BLaER1 treated with 17β-estradiol and CSF1 and Interleukin-3, amounts not matched to agents 10 nM and 100 nM (cell line): ENCODE measurements at regions not wholly inside any gene's neighbourhood (a gene's known extent, or its start where the extent isn't known, plus 50 kb on each side); places are given as distances from the start of the nearest gene placed in this dataset.
"Not testable (repeated sequence)": the region's sequence is repeated elsewhere in the genome, so short reads cannot be mapped to it uniquely, and the experiment has no call there.

ENCODE experiments used
- H3K27ac ChIP-seq, 11 experiments: shearing (Covaris generic); formaldehyde crosslinking; 2 replicates each; pipeline ENCODE4 v1.8.1; 2022
- H3K27me3 ChIP-seq, 11 experiments: shearing (Covaris generic); formaldehyde crosslinking; 2 replicates each; pipeline ENCODE4 v1.8.1; 2022
- H3K36me3 ChIP-seq, 11 experiments: shearing (Covaris generic); formaldehyde crosslinking; 2 replicates each; pipeline ENCODE4 v1.8.1; 2022
- H3K4me1 ChIP-seq, 10 experiments: shearing (Covaris generic); formaldehyde crosslinking; 2 replicates each; pipeline ENCODE4 v1.8.1; 2022
- H3K4me2 ChIP-seq, 11 experiments: shearing (Covaris generic); formaldehyde crosslinking; 2 replicates each; pipeline ENCODE4 v1.8.1; 2022
- H3K4me3 ChIP-seq, 10 experiments: shearing (Covaris generic); formaldehyde crosslinking; 2 replicates each; pipeline ENCODE4 v1.8.1; 2022
- H3K9ac ChIP-seq, 11 experiments: shearing (Covaris generic); formaldehyde crosslinking; 2 replicates each; pipeline ENCODE4 v1.8.1; 2022
- H3K9me3 ChIP-seq, 11 experiments: shearing (Covaris generic); formaldehyde crosslinking; replicated peaks in 1 of 11; 2 replicates each; pipeline ENCODE4 v1.8.1; 2022
- H4K20me1 ChIP-seq, 11 experiments: shearing (Covaris generic); formaldehyde crosslinking; 2 replicates each; pipeline ENCODE4 v1.8.1; 2022
- Cebpa-rat ChIP-seq, 11 experiments: shearing (Covaris generic); IDR thresholded peaks; 2 replicates each; pipeline ENCODE4 v1.8.1; 2022

DNA sequence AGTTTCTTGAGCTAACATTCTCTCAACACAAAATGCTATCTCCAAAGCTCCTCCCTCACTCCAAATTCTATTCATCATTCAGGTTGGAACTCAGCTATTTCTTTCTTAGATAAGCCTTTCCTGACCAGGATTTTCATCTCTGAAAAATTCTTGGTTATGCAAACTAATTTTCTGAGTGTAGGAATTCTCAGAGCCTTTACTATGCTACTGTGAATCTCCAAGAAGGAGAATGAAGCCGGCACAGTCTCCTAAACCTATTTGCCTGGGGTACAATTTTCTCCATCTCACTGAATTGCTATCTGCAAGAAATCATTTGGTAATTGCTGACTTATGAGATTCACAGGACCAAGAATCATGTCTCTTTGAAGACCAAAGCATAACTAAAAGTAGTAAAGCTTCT is 325.9 kb upstream of the ESRRG start:
- Histone ChIP-seq H4K20me1 (no peaks in the 10 kb centered on the region), H3K27ac (no peak overlapping the region), H3K4me1 (peaks cover 0 to 4% (median 0%) of the 10 kb centered on the region in 10 experiments; a peak in 3 of 20 replicates), H3K27me3 (no peaks in the 10 kb centered on the region), H3K4me2 (no peak overlapping the region), H3K9me3 (no peaks in the 10 kb centered on the region), H3K9ac (no peak overlapping the region), H3K36me3 (no peaks in the 10 kb centered on the region), H3K4me3 (no peak overlapping the region)
- no peak for TF ChIP-seq Cebpa-rat (IDR thresholded peaks at IDR 0.05)

DNA sequence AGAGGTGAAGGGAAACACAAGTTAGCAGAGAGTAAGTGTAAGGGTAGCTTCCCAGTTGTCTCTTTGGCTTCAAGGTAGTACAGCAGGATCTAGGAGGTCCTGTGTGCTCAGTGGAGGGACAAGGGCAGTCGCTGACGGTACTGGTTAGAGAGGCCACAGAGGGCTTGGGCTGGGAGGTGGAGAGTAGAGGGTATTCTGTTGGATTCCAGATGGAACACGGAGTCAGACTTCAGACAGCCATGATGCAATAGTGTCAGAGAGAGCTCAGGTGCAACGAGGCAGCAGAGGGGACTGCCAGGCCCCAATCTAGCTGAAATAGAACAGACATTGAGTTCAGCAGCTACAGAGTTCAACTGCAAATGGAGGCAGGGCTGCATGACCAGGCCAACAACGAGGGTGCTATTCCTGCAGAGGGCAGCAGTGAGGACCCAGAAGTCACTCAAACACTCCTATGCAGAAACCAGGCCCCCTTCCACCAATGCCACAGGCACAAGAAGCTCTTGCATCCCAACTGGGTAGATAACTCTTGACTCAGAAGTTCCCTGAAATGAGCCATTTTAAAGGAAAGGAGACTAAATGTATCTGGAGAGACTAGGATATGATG is 325.0 kb upstream of the ESRRG start:
- no peak overlapping the region for H3K4me2 ChIP-seq
- H3K4me1 ChIP-seq, result peaks cover under 1 to 11% (median 5%) of the 10 kb centered on the region in 10 experiments
- H3K9ac ChIP-seq, result no peak overlapping the region
- no peaks in the 10 kb centered on the region for H4K20me1 ChIP-seq
- peak in 2 of 11 experiments; percentile 17 to 26; a peak in 1 of 22 replicates for TF ChIP-seq Cebpa-rat (IDR thresholded peaks at IDR 0.05)
- no peaks in the 10 kb centered on the region for H3K9me3 ChIP-seq
- no peaks in the 10 kb centered on the region for H3K27me3 ChIP-seq
- H3K4me3 ChIP-seq, result no peak overlapping the region
- no peak overlapping the region for H3K27ac ChIP-seq
- H3K36me3 ChIP-seq, result no peaks in the 10 kb centered on the region

DNA sequence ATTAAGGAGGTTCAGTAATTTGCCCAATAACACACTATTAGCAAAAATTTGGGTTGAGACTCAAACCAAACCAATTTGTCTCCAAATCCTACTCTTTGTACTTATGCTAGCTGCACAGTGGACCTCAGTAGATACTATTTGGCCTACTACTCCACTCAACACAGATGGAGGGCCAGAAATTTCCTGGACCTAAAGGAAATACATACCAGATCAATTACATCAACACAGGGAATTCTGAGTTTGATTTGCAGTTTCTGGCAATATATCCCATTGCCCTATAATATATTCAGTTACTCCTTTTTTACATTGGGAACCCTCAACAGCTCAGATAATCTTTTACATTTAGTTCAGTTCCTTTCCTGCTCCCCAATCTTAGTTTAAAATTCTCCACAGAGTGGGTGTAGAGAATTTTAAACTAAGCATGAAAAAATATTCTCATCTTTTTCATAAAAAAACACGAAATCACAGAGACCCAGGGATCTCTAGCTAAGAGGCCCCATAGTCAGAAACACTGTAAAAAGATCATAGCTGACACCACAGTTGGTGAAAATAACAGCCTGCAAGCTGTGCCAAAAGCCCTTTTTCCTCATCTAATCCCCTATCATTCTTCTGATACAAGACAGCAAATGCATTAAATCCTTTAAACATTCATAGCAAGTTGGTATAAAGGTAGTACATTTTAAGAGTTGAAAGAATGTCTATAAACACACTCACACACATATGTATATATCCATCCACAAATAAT is 317.7 kb upstream of the ESRRG start:
- Histone ChIP-seq H4K20me1 (no peaks in the 10 kb centered on the region), H3K27ac (no peak overlapping the region), H3K4me1 (peaks cover 12 to 26% (median 16%) of the 10 kb centered on the region in 10 experiments), H3K4me2 (no peak overlapping the region), H3K36me3 (no peaks in the 10 kb centered on the region), H3K9me3 (peaks cover 21 to 38% (median 32%) of the 10 kb centered on the region in 11 experiments), H3K27me3 (peaks cover 0 to 4% (median 0%) of the 10 kb centered on the region in 11 experiments; a peak in 1 of 22 replicates), H3K9ac (no peak overlapping the region), H3K4me3 (no peak overlapping the region)
- no peak for TF ChIP-seq Cebpa-rat (IDR thresholded peaks at IDR 0.05)

DNA sequence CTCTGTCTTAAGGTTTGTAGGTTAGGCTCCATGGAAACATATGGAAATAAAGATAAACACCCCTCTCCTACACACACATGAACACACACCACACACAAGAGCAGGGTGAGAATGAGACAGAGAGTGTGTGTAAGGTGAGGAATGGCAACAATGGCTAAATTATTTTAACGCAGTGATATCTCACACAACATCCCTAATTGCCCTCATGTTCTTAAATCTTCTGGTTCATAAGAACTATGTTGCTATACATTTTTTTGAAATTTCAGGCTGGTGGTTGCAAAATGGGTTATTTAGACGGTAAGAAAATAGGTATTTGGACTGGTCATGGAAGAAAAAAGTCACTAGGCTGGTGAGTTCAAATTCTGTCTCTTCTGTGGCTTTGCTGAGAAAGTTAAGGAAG is 316.7 kb upstream of the ESRRG start:
- Histone ChIP-seq H3K4me2 (no peak overlapping the region), H3K9ac (no peak overlapping the region), H3K27me3 (peaks cover 0 to 4% (median 0%) of the 10 kb centered on the region in 11 experiments; a peak in 1 of 22 replicates), H4K20me1 (no peaks in the 10 kb centered on the region), H3K36me3 (no peaks in the 10 kb centered on the region), H3K4me1 (peaks cover 12 to 26% (median 16%) of the 10 kb centered on the region in 10 experiments), H3K9me3 (peaks cover 21 to 38% (median 32%) of the 10 kb centered on the region in 11 experiments), H3K27ac (no peak overlapping the region), H3K4me3 (no peak overlapping the region)
- no peak for TF ChIP-seq Cebpa-rat (IDR thresholded peaks at IDR 0.05)

DNA sequence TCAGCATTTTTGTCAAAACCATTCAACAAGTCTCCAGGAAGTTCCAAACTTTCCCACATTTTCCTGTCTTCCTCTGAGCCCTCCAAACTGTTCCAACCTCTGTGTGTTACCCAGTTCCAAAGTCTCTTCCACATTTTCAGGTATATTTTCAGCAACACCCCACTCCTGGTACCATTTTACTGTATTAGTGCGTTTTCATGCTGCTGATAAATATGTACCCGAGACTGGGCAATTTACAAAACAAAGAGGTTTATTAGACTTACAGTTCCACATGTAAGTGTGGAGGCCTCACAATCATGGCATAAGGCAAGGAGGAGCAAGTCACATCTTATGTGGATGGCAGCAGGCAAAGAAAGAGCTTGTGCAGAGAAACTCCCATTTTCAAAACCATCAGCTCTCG is 315.9 kb upstream of the ESRRG start:
- not testable (repeated sequence) for H4K20me1 ChIP-seq, H3K36me3 ChIP-seq, H3K27ac ChIP-seq, H3K4me2 ChIP-seq, H3K4me3 ChIP-seq, H3K9ac ChIP-seq, H3K27me3 ChIP-seq
- Histone ChIP-seq H3K4me1 (peaks cover 12 to 25% (median 16%) of the 10 kb centered on the region in 10 experiments), H3K9me3 (peaks cover 21 to 38% (median 32%) of the 10 kb centered on the region in 11 experiments)

DNA sequence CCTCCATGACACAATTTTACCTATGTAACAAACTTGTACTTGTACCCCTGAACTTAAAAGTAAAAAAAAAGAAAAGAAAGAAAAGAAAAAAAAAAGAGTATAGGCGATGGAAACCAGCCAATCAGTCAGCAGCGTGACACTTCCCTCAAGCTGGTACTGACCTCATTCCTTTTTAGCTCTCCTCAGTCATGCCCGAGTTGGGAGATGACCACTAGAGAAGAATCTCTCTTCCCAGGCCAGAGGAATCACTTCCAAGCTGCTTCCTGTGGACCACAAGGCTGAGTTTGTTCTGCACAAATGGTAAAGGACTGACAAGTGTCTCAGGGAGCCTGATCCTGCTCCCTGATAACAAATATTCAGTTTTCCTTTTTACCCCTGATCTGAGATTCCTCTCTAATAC is 313.5 kb upstream of the ESRRG start:
- Histone ChIP-seq H3K4me3 (no peak overlapping the region), H3K27me3 (peaks cover 0 to 22% (median 0%) of the 10 kb centered on the region in 11 experiments; a peak in 4 of 22 replicates), H3K36me3 (no peaks in the 10 kb centered on the region), H3K9me3 (peaks cover 25 to 52% (median 37%) of the 10 kb centered on the region in 11 experiments), H3K4me2 (no peak overlapping the region), H4K20me1 (no peaks in the 10 kb centered on the region), H3K9ac (no peak overlapping the region), H3K4me1 (peaks cover 0 to 1% (median 0%) of the 10 kb centered on the region in 10 experiments; a peak in 2 of 20 replicates), H3K27ac (no peak overlapping the region)
- no peak for TF ChIP-seq Cebpa-rat (IDR thresholded peaks at IDR 0.05)

DNA sequence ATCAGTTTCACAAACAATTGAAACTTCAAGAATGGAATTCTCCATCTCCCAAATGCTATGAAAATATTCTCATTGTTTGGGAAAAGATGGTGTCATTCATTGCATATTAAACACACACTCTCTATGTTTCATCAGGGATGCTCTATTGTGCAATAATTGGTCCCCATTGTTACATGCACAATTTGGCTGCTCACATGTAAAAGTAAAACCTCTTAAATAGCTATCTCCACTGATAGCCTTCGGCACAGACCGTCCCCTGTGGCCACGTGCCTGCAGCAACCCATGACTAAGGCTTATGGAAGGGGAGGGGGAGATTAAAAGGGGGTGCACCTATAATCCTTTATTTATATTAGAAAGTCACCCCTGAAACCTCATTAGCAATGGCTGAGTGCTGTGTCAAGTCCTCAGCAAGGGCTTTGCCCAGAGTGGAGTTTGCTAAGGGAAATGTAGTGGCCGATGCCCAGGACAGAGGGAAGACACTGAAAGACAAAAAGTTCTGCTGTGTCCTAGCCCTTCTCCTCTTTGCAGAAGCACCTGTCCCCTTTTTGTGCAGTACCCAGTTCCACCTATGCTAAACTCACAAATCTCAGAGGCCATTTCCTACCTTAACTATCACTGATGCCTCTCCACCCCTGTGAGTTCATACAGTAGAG is 309.6 kb upstream of the ESRRG start:
- Histone ChIP-seq H3K4me2 (no peak overlapping the region), H3K27me3 (peaks cover 0 to 61% (median 0%) of the 10 kb centered on the region in 11 experiments; a peak in 5 of 22 replicates), H4K20me1 (0 out of 22 replicates have a peak, but pooled peaks cover 0 to 3% (median 0%) of the 10 kb centered on the region in 11 experiments), H3K9ac (no peak overlapping the region), H3K4me1 (peaks cover 4 to 33% (median 21%) of the 10 kb centered on the region in 10 experiments), H3K4me3 (no peak overlapping the region), H3K36me3 (no peaks in the 10 kb centered on the region), H3K27ac (no peak overlapping the region), H3K9me3 (peaks cover 15 to 43% (median 25%) of the 10 kb centered on the region in 11 experiments)
- TF ChIP-seq Cebpa-rat (IDR thresholded peaks at IDR 0.05), result peak in 4 of 11 experiments; percentile 18 to 47 (median 32); a peak in 4 of 22 replicates

DNA sequence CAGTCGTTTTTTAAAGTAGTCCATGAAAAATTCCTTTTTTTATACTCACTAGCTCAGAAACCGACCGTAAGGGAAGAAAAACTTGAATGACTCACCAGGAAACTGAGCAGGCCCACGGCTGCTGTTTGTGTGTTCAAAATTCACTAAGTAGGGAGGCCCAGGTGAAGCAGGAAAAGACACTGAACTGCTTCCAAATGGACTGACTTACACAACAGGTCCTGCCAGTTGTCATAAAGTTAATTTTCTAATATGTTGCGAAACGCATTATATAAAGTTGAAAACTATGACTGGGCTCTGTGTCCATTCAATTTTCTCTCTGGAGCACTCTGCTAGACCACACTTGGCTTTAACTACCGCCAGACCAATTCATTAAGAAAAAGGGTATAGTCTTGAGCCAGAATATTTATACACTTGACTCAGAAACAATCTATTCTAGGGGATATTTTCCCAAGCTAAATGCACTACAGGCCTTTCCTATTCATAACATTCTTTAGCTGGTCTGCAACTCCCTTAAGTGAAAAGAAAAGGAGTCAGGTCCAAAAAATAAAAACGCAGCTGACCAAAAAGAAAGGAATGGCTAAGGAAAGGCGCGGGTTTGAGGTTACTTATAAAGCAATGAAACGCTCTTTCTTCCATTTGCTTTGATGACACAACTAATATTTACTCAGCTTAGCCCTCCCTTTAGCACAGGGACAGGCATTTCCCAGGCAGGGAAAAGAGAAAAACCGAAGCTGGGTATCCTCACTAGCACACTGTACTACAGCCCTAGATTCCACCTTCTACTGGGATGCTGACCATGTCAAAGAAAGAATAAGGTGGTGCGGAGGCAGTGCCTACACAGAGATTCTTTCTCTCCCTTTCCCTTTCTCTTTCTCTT is 306.3 kb upstream of the ESRRG start:
- H3K4me1 ChIP-seq, result peaks cover 23 to 55% (median 42%) of the 10 kb centered on the region in 10 experiments
- peaks cover 0 to 7% (median 0%) of the 10 kb centered on the region in 11 experiments; a peak in 1 of 22 replicates for H4K20me1 ChIP-seq
- no peaks in the 10 kb centered on the region for H3K36me3 ChIP-seq
- peaks cover 0 to 85% (median 0%) of the 10 kb centered on the region in 11 experiments; a peak in 7 of 22 replicates for H3K27me3 ChIP-seq
- no peak overlapping the region for H3K4me3 ChIP-seq
- H3K9me3 ChIP-seq, result peaks cover 10 to 29% (median 13%) of the 10 kb centered on the region in 11 experiments
- H3K4me2 ChIP-seq, result peak overlapping the region in 10 of 11 experiments; percentile 0 to 68 (median 44); a peak in 13 of 22 replicates
- no peak overlapping the region for H3K9ac ChIP-seq
- H3K27ac ChIP-seq, result no peak overlapping the region
- TF ChIP-seq Cebpa-rat (IDR thresholded peaks at IDR 0.05), result peak in 2 of 11 experiments; percentile 38 to 63; a peak in 2 of 22 replicates
